GM18867 (cell line): ENCODE measurements at regions not wholly inside any gene's neighbourhood (a gene's known extent, or its start where the extent isn't known, plus 50 kb on each side); places are given as distances from the start of the nearest gene placed in this dataset.
A peak's percentile ranks its signal among the peaks of the same experiment; 100 is the strongest.

Experiments
- ATAC-seq: cut with Tn5 transposase; IDR thresholded peaks from one replicate; pipeline ENCODE4 v1.9.1; 2021; ENCODE audit warnings: mild to moderate bottlenecking, moderate library complexity; ENCODE audit not compliant: unreplicated experiment

- ATAC-seq = no peak
Measured at GRCh38 chr12:45666816-45667215, 62.7 kb upstream of the ARID2 start.

GRCh38 chr12:45667761-45668160, 61.7 kb upstream of the ARID2 start:
- no peak for ATAC-seq

- peak; percentile 25 for ATAC-seq
Measured at GRCh38 chr12:45668641-45669040, 60.9 kb upstream of the ARID2 start.

- ATAC-seq = peak; percentile 86
Measured at GRCh38 chr12:45669093-45669492, 60.4 kb upstream of the ARID2 start.

- no peak for ATAC-seq
Measured at GRCh38 chr12:45669792-45670191, 59.7 kb upstream of the ARID2 start.

- peak; percentile 54 for ATAC-seq
Measured at GRCh38 chr12:45670346-45671065, 59.0 kb upstream of the ARID2 start.

- ATAC-seq = no peak
Measured at GRCh38 chr12:45671254-45671653, 58.3 kb upstream of the ARID2 start.

- ATAC-seq = no peak
Measured at GRCh38 chr12:45674181-45674977, 55.1 kb upstream of the ARID2 start.

GRCh38 chr12:45675534-45675933, 54.0 kb upstream of the ARID2 start:
- no peak for ATAC-seq
